IPS-20b (cell line): ENCODE measurements at regions not wholly inside any gene's neighbourhood (a gene's known extent, or its start where the extent isn't known, plus 50 kb on each side); places are given as distances from the start of the nearest gene placed in this dataset.

Experiments used
- H3K27ac ChIP-seq: one replicate; pipeline ENCODE4 v1.5.1; 2013; ENCODE audit warnings: low read length
- H3K27me3 ChIP-seq: 2 replicates; pipeline ENCODE4 v1.6.1; 2013; ENCODE audit warnings: mild to moderate bottlenecking, low read length, inconsistent platforms; ENCODE audit not compliant: insufficient read depth
- H3K36me3 ChIP-seq: 2 replicates; pipeline ENCODE4 v1.6.1; 2013; ENCODE audit warnings: low read depth, mild to moderate bottlenecking, inconsistent platforms, low read length, moderate library complexity; ENCODE audit not compliant: insufficient read depth
- H3K4me1 ChIP-seq: 2 replicates; pipeline ENCODE4 v1.6.1; 2013; ENCODE audit warnings: mild to moderate bottlenecking, control low read depth, inconsistent platforms, low read length, moderate library complexity; ENCODE audit not compliant: insufficient read depth
- H3K4me3 ChIP-seq: 2 replicates; pipeline ENCODE4 v1.5.1; 2013; ENCODE audit warnings: mild to moderate bottlenecking, low read length, inconsistent platforms
- H3K9ac ChIP-seq: 2 replicates; pipeline ENCODE4 v1.6.1; 2013; ENCODE audit warnings: low read depth, mild to moderate bottlenecking, inconsistent platforms, low read length, moderate library complexity
- H3K9me3 ChIP-seq: 2 replicates; pipeline ENCODE4 v1.6.1; 2013; ENCODE audit warnings: mild to moderate bottlenecking, low read depth, low read length, inconsistent platforms; ENCODE audit not compliant: insufficient read depth

GRCh38 chr3:69566275-69566674, 173.0 kb upstream of the MITF start:
- Histone ChIP-seq H3K9ac (no peak overlapping the region), H3K4me1 (no peaks in the 10 kb centered on the region), H3K36me3 (no peaks in the 10 kb centered on the region), H3K4me3 (no peak overlapping the region), H3K27me3 (no peaks in the 10 kb centered on the region), H3K9me3 (no peaks in the 10 kb centered on the region), H3K27ac (no peak overlapping the region)

DNA sequence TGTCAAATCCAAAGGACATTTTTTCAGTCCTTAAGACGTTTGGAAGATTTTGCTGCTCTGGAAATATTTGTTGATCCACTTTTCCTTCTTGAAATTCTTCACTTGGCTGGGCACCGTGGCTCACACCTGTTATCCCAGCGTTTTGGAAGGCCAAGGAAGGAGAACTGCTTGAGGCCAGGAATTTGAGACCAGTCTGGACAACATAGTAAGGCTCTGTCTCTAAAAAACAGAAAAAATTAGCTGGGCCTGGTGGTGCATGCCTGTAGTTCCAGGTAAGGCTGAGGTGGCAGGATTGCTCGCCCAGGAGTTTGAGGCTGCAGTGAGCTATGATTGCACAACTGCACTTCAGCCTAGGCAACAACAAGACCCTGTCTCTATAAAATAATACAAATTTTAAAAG, 173.9 kb upstream of the MITF start:
- Histone ChIP-seq H3K4me3 (no peak overlapping the region), H3K4me1 (no peaks in the 10 kb centered on the region), H3K36me3 (no peaks in the 10 kb centered on the region), H3K9ac (no peak overlapping the region), H3K9me3 (no peaks in the 10 kb centered on the region), H3K27me3 (no peaks in the 10 kb centered on the region), H3K27ac (no peak overlapping the region)

DNA sequence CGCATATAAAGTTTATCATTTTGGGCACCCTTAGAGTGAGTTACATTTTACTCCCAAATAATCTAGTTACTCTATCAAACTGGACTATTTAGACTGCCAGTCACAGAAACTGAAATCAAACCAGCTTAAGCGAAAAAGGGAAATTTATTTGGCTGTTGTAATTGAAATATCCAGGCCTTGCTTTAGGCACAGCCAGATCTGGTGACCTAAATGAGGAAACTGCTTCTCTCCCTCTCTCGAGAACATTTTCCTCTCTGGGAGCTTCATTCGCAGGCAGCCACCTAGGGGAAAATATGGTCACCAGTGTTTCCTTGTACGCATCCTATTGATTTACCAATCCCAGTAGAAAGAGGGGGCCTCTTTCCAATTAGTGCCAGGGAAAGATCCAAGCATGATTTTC, 175.3 kb upstream of the MITF start:
- Histone ChIP-seq H3K4me3 (no peak overlapping the region), H3K4me1 (no peaks in the 10 kb centered on the region), H3K9me3 (no peaks in the 10 kb centered on the region), H3K27me3 (no peaks in the 10 kb centered on the region), H3K9ac (no peak overlapping the region), H3K36me3 (no peaks in the 10 kb centered on the region), H3K27ac (no peak overlapping the region)

DNA sequence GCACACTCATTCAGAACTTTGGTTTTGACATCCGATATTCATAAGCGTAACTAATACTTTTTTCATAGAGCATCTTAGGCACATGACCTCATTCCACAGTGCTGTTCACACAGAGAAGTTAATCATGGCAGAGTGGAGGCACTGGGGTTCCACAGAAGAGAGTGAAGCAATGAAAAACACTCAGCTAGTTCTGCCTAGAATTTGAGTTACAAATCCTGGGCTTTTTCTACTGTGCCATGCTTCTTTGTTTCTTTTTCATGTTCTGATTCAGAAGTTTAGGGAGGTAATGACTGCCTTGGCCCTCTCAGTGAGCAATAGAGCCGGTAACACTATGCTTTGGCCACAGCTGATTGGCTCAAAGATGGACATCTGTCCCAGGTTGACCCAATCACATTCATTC, 176.1 kb upstream of the MITF start:
- Histone ChIP-seq H3K27me3 (no peaks in the 10 kb centered on the region), H3K9ac (no peak overlapping the region), H3K9me3 (no peaks in the 10 kb centered on the region), H3K4me3 (no peak overlapping the region), H3K27ac (no peak overlapping the region), H3K36me3 (no peaks in the 10 kb centered on the region), H3K4me1 (no peaks in the 10 kb centered on the region)

DNA sequence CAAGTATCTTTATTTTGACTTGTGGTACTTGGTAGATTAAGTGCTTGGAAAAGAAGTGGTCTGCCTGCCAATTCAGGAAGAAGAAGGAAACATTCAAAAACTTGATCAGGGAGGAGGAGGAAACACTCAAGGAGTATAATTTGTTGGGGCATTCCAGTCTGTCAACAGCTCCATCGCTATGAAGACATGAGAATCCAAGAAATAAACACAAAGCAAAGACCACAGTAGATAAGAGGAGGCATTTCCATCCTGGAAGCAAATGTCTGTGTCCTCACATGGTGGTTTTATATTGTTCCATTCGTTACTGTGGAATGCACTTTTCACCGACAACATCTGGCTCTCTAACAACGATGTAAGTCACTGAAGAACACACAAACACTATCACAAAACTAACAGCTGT, 176.1 kb upstream of the FRMD4B start:
- Histone ChIP-seq H3K36me3 (no peaks in the 10 kb centered on the region), H3K27me3 (no peaks in the 10 kb centered on the region), H3K9me3 (no peaks in the 10 kb centered on the region), H3K27ac (no peak overlapping the region), H3K9ac (no peak overlapping the region), H3K4me3 (no peak overlapping the region), H3K4me1 (no peaks in the 10 kb centered on the region)

DNA sequence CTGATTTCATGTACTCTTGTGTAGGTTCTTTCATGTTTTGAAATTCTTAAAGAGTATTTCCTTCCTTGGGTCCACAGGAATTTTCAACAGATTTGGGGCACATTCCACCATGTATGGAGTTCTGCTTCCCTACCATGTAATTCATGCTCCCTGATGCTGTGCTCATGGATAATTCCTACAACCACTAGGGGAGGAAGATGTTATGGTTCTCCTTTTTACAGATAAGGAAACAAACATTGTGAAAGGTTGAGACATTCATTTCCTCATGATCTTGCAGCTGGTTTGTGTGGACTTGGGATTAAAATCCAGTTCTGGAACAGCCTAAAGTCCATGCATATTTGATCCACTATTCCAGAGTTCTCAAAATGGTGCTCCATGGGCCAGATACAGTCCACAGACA, 174.9 kb upstream of the FRMD4B start:
- Histone ChIP-seq H3K9me3 (no peaks in the 10 kb centered on the region), H3K27ac (no peak overlapping the region), H3K9ac (no peak overlapping the region), H3K27me3 (no peaks in the 10 kb centered on the region), H3K36me3 (no peaks in the 10 kb centered on the region), H3K4me1 (no peaks in the 10 kb centered on the region), H3K4me3 (no peak overlapping the region)

- Histone ChIP-seq H3K9me3 (no peaks in the 10 kb centered on the region), H3K27me3 (no peaks in the 10 kb centered on the region), H3K4me1 (no peaks in the 10 kb centered on the region), H3K27ac (no peak overlapping the region), H3K4me3 (no peak overlapping the region), H3K9ac (no peak overlapping the region), H3K36me3 (no peaks in the 10 kb centered on the region)
These were observed 174.2 kb upstream of the FRMD4B start for GRCh38 chr3:69560116-69560515.

- H3K9me3 ChIP-seq, result no peaks in the 10 kb centered on the region
- H3K4me1 ChIP-seq, result no peaks in the 10 kb centered on the region
- no peaks in the 10 kb centered on the region for H3K27me3 ChIP-seq
- no peak overlapping the region for H3K4me3 ChIP-seq
- H3K36me3 ChIP-seq, result no peaks in the 10 kb centered on the region
- no peak overlapping the region for H3K27ac ChIP-seq
- H3K9ac ChIP-seq, result no peak overlapping the region
These were observed 173.0 kb upstream of the FRMD4B start for GRCh38 chr3:69558912-69559311.

DNA sequence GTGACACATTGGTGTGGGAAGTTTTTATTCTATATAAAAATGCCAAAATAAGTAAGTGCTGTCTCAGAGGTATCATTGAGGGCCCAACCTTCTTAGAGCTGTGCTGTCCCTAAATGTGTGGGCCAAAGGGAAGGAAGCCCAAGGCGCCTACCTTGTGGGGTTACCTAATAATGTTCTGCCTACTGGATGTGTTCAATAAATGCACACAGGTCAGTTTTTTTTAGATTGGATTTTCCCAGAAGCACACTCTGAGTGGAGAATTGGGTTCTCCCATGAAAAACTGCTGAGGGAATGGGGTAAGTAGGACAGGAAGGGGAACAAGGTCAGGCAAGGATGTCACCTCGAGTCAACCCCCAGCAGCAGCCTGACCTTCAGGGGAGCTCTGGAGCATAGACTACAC, 168.7 kb upstream of the FRMD4B start:
- Histone ChIP-seq H3K27ac (no peak overlapping the region), H3K9ac (no peak overlapping the region), H3K36me3 (no peaks in the 10 kb centered on the region), H3K4me3 (no peak overlapping the region), H3K27me3 (no peaks in the 10 kb centered on the region), H3K9me3 (no peaks in the 10 kb centered on the region), H3K4me1 (no peaks in the 10 kb centered on the region)

- Histone ChIP-seq H3K4me1 (no peaks in the 10 kb centered on the region), H3K27ac (no peak overlapping the region), H3K9ac (no peak overlapping the region), H3K36me3 (no peaks in the 10 kb centered on the region), H3K9me3 (no peaks in the 10 kb centered on the region), H3K4me3 (no peak overlapping the region), H3K27me3 (no peaks in the 10 kb centered on the region)
These were observed 168.0 kb upstream of the FRMD4B start for GRCh38 chr3:69553888-69554287.

DNA sequence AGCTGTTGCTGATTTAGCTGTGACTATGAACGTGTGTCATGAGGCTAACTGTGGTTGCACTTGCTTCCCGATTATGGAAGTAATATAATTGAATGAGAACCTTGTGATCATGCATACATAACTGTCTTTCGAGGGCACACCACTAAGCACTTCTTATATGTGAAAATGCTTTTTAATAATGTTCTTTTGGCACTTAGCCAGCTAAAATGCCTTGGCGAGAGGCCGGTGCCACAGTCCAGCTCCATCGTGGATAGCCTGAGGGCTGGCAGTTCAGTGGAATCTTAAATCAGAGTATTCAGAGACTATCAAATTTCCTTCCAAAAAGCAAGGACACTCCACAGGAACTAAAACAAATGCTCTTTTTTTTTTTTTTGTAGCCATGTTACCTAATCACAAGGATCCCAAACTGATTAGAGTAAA, 161.6 kb upstream of the FRMD4B start:
- Histone ChIP-seq H3K36me3 (no peaks in the 10 kb centered on the region), H3K27me3 (peaks cover 21% of the 10 kb centered on the region), H3K9me3 (no peaks in the 10 kb centered on the region), H3K9ac (no peak overlapping the region), H3K4me3 (no peak overlapping the region), H3K27ac (no peak overlapping the region), H3K4me1 (no peaks in the 10 kb centered on the region)

DNA sequence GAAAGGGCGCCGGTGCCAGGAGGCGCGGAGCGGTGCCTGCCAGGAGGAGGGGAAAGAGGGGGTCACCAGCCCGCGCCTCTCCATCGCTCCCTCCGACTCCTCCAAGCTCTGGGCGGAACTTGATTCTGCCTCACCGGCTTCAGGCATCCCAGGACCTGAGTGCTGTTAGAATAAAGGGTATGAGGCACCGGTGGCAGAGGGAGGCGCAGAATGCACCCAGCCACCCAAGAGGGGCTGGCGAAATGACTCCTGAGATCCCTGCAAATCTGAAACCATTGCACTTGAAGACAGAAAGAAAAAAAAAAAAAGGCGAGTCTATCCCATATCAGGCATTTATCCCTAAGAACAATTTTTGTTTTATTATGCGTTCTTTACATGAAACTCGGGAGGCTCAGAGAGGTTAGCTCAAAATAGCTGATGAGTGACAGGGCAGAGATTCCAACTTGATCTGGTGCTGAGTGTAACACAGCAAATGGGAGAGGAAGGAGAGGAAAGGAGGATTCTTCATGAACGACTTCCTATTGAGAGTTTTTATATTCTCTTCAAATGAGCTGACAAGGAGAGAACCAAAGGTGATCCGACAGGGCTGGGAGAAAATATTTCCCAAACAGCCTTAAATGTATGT, 157.0 kb upstream of the FRMD4B start:
- peaks cover 49% of the 10 kb centered on the region for H3K27me3 ChIP-seq
- H3K27ac ChIP-seq, result no peak overlapping the region
- peak overlapping the region; percentile 56; the same call in 1 of the 2 replicates for H3K9ac ChIP-seq
- H3K4me1 ChIP-seq, result no peaks in the 10 kb centered on the region; the same call in 1 of the 2 replicates
- no peaks in the 10 kb centered on the region for H3K9me3 ChIP-seq
- peak overlapping the region; percentile 81 for H3K4me3 ChIP-seq
- no peaks in the 10 kb centered on the region for H3K36me3 ChIP-seq
